GM19468 (cell line): ENCODE measurements at regions not wholly inside any gene's neighbourhood (a gene's known extent, or its start where the extent isn't known, plus 50 kb on each side); places are given as distances from the start of the nearest gene placed in this dataset.

Experiments
- ATAC-seq: cut with Tn5 transposase; IDR thresholded peaks from one replicate; pipeline ENCODE4 v1.9.1; 2021; ENCODE audit warnings: mild to moderate bottlenecking, moderate library complexity, moderate number of reproducible peaks; ENCODE audit not compliant: unreplicated experiment; ENCODE audit errors: extremely low read depth

GRCh38 chr21:31395268-31395667 lies 51.2 kb upstream of the TIAM1 start:
- ATAC-seq: no peak

- no peak for ATAC-seq
These were observed 50.2 kb upstream of the TIAM1 start for GRCh38 chr21:31394309-31394708.
